ENCODE measurements at regions not wholly inside any gene's neighbourhood (a gene's known extent, or its start where the extent isn't known, plus 50 kb on each side); places are given as distances from the start of the nearest gene placed in this dataset.
"Not testable (repeated sequence)": the region's sequence is repeated elsewhere in the genome, so short reads cannot be mapped to it uniquely, and the experiment has no call there.

GRCh38 chr1:30100524-30100862 is 622.9 kb downstream of the MATN1 start:
- DNase-seq: no peak

- no peak for DNase-seq
These were observed 623.5 kb downstream of the MATN1 start for GRCh38 chr1:30099587-30100523.

GRCh38 chr1:30097851-30098250 is 625.5 kb downstream of the MATN1 start:
- not testable (repeated sequence) for DNase-seq

GRCh38 chr1:30095451-30096025 is 627.8 kb downstream of the MATN1 start:
- DNase-seq: no peak

GRCh38 chr1:30095051-30095450 is 628.3 kb downstream of the MATN1 start:
- no peak for DNase-seq

- DNase-seq: no peak
These were observed 631.1 kb downstream of the MATN1 start for GRCh38 chr1:30092051-30092858.

- DNase-seq: no peak
These were observed 633.1 kb downstream of the MATN1 start for GRCh38 chr1:30090162-30090820.

- DNase-seq: peak; percentile 90
These were observed 634.4 kb downstream of the MATN1 start for GRCh38 chr1:30089024-30089430.

GRCh38 chr1:30088594-30088993 is 634.8 kb downstream of the MATN1 start:
- no peak for DNase-seq

- no peak for DNase-seq
These were observed 635.9 kb downstream of the MATN1 start for GRCh38 chr1:30087465-30087864.

- DNase-seq: no peak
These were observed 637.3 kb downstream of the MATN1 start for GRCh38 chr1:30085811-30086770.

GRCh38 chr1:30084909-30085571 is 638.3 kb downstream of the MATN1 start:
- DNase-seq: no peak

- DNase-seq: no peak
These were observed 639.5 kb downstream of the MATN1 start for GRCh38 chr1:30083800-30084464.

GRCh38 chr1:30081379-30082102 is 641.8 kb downstream of the MATN1 start:
- DNase-seq: no peak

- DNase-seq: not testable (repeated sequence)
These were observed 647.5 kb downstream of the MATN1 start for GRCh38 chr1:30075916-30076315.

GRCh38 chr1:30068787-30069472 is 654.5 kb downstream of the MATN1 start:
- DNase-seq: no peak

GRCh38 chr1:30064547-30064946 is 658.8 kb downstream of the MATN1 start:
- DNase-seq: no peak

GRCh38 chr1:30063621-30064280 is 659.6 kb downstream of the MATN1 start:
- DNase-seq: no peak
